SW 1271 (cell line): ENCODE measurements at regions not wholly inside any gene's neighbourhood (a gene's known extent, or its start where the extent isn't known, plus 50 kb on each side); places are given as distances from the start of the nearest gene placed in this dataset.
A peak's percentile ranks its signal among the peaks of the same experiment; 100 is the strongest.

Experiments
- DNase-seq, 2 experiments: peaks; one replicate each; lab custom pipeline; 2025; lab: John Stamatoyannopoulos, UW

GRCh38 chr5:57334475-57334874 is 148.1 kb downstream of the ACTBL2 start:
- DNase-seq = no peak

GRCh38 chr5:57332361-57332760 is 150.2 kb downstream of the ACTBL2 start:
- no peak for DNase-seq

DNA sequence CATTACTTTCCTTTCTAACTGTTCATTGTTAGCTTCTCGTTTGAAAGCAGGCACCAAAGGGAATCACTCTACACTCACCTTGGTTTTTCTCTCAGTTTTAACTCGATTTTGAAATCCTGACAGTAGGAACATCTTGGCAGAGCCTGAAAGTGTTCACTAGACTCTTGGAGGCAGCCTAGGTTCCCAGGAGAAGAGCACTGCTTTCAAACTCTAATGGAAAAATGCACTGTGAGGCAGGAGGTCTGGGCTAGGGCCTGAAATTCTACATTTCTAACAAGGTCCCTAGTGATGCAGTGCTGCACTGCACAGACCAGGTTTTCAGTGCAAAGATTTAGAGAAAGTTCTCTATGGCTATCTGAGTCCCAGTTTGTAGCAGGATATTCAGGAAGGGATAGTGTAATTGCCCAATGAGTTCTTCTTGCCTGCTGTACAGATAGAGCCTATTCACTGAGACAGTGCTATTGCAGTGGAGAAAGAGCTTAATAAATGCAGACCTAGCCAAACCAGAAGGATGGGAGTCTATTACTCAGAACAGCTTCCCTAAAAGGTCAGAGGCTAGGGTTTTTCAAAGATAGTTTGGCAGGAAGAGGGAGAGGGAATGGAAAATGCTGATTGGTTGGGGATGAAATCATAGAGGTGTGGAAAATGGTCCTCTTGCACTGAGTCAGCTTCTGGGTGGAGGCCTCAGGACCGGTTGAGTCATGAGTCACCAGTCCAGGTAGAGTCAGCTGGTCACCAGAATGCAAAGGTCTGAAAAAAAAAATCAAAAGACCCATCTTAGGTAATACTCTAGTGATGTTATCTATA is 153.9 kb downstream of the GPBP1 start:
- DNase-seq = peak in 1 of 2 experiments; percentile 15

- no peak for DNase-seq
Measured at GRCh38 chr5:57325678-57326397, 152.0 kb downstream of the GPBP1 start.

GRCh38 chr5:57324861-57325260 is 151.0 kb downstream of the GPBP1 start:
- DNase-seq = no peak

- no peak for DNase-seq
Measured at GRCh38 chr5:57324181-57324580, 150.3 kb downstream of the GPBP1 start.

GRCh38 chr5:57320582-57320981 is 146.7 kb downstream of the GPBP1 start:
- DNase-seq = no peak

GRCh38 chr5:57319628-57320027 is 145.8 kb downstream of the GPBP1 start:
- no peak for DNase-seq

DNA sequence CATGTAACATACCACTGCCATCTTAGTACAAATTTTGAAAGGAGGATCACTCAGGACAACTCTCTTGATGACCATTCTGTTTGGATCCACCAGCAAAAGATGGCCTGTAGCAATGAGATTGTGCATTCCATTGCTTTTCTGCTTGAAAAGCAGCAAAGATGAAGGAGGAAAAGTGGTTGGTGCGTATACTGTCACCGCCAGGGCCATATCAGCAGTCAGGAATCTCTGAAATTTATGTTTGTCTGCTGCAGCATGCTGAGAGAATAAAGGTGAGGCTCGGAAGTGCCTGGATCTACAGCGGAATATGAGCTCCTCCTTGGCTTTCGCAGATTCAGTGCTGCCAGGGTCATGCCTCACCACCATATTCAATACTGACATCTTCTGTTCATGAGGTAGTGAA is 144.4 kb downstream of the GPBP1 start:
- no peak for DNase-seq

- no peak for DNase-seq
Measured at GRCh38 chr5:57317341-57317740, 143.5 kb downstream of the GPBP1 start.

DNA sequence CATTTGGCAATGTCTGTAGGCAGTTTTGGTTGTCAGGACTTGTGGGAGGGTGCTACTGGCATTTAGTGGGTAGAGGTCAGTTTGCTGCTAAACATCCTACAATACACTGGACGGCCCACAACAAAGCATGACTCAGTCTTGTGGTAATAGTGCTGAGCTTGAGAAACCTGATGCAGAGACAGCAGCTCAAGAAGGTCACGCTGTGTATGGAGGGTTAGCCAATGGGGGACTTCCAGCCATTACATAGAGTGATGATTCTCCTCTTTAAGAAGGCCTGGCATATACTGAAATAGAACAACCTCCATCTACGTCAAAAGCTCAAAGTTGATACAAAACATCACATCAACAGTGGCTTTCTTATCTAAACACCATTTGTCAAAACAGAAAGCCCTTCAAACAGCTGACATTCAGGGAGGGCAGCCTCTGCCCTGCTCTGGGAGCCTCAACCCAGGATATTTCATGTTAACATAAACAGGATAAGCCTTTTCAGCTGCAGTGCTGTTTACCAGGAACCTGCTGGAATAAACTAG is 143.0 kb downstream of the GPBP1 start:
- peak in 1 of 2 experiments; percentile 17 for DNase-seq

GRCh38 chr5:57315941-57316340 is 142.1 kb downstream of the GPBP1 start:
- DNase-seq = no peak
